ENCODE measurements at regions not wholly inside any gene's neighbourhood (a gene's known extent, or its start where the extent isn't known, plus 50 kb on each side); places are given as distances from the start of the nearest gene placed in this dataset.

GRCh38 chrX:45712067-45712466, 511.4 kb upstream of the DIPK2B start:
- TF ChIP-seq CTCF (IDR thresholded peaks at IDR 0.05; ENCODE audit: borderline replicate concordance, extremely low read depth, low read length, poor library complexity, severe bottlenecking): no peak
- no peak for TF ChIP-seq EZH2 (IDR thresholded peaks at IDR 0.05; ENCODE audit: borderline replicate concordance, low read depth, low read length, severe bottlenecking)
